ENCODE measurements at regions not wholly inside any gene's neighbourhood (a gene's known extent, or its start where the extent isn't known, plus 50 kb on each side); places are given as distances from the start of the nearest gene placed in this dataset.

GRCh38 chr5:78706381-78706780 lies 57.8 kb upstream of the LHFPL2 start:
- TF ChIP-seq, protein P1, sequence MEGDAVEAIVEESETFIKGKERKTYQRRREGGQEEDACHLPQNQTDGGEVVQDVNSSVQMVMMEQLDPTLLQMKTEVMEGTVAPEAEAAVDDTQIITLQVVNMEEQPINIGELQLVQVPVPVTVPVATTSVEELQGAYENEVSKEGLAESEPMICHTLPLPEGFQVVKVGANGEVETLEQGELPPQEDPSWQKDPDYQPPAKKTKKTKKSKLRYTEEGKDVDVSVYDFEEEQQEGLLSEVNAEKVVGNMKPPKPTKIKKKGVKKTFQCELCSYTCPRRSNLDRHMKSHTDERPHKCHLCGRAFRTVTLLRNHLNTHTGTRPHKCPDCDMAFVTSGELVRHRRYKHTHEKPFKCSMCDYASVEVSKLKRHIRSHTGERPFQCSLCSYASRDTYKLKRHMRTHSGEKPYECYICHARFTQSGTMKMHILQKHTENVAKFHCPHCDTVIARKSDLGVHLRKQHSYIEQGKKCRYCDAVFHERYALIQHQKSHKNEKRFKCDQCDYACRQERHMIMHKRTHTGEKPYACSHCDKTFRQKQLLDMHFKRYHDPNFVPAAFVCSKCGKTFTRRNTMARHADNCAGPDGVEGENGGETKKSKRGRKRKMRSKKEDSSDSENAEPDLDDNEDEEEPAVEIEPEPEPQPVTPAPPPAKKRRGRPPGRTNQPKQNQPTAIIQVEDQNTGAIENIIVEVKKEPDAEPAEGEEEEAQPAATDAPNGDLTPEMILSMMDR (IDR thresholded peaks at IDR 0.05) = no peak
- no peak for TF ChIP-seq POLR2AphosphoS5 (IDR thresholded peaks at IDR 0.05; ENCODE audit: low read depth, low read length)
